OCI-LY7 (cell line): ENCODE measurements at regions not wholly inside any gene's neighbourhood (a gene's known extent, or its start where the extent isn't known, plus 50 kb on each side); places are given as distances from the start of the nearest gene placed in this dataset.

ENCODE experiments used
- BruUV-seq: library from RNA; stranded (reverse); fragments of 400-500 nt; replicated peaks from 2 replicates; lab custom pipeline; 2021; lab: Mats Ljungman, UMichigan
- CTCF ChIA-PET: fragments of 300-600 bp; sonication (Branson Sonifier 250); formaldehyde crosslinking; loops from one replicate; lab custom pipeline; 2022; ENCODE audit warnings: antibody characterized with exemption; ENCODE audit not compliant: unreplicated experiment; lab: Charles Lee
- POLR2A ChIA-PET: fragments of 300-600 bp; sonication (Branson Sonifier 250); formaldehyde crosslinking; loops from one replicate; lab custom pipeline; 2022; ENCODE audit warnings: antibody characterized with exemption; lab: Charles Lee
- DNase-seq: peaks from one replicate; pipeline ENCODE4 v3.0.0-alpha.2; 2015; ENCODE audit warnings: low spot score
- H2AFZ ChIP-seq: fragments of 200-600 bp; sonication (generic), shearing (Covaris generic); 2 replicates; pipeline ENCODE4 v1.6.1; 2014; ENCODE audit warnings: mild to moderate bottlenecking, antibody characterized with exemption, low read length, moderate library complexity
- H3K27ac ChIP-seq: fragments of 200-600 bp; sonication (generic); 2 replicates; pipeline ENCODE4 v1.5.1; 2014; ENCODE audit warnings: mixed run types, low read depth, mild to moderate bottlenecking, moderate library complexity, low read length, inconsistent platforms; ENCODE audit not compliant: poor library complexity, severe bottlenecking
- H3K36me3 ChIP-seq: fragments of 200-600 bp; sonication (generic); 2 replicates; pipeline ENCODE4 v1.6.1; 2014; ENCODE audit warnings: mild to moderate bottlenecking, antibody characterized with exemption, low read length, moderate library complexity, mixed read lengths; ENCODE audit not compliant: insufficient read depth
- H3K4me1 ChIP-seq: fragments of 200-600 bp; sonication (generic); 2 replicates; pipeline ENCODE4 v1.5.1; 2014; ENCODE audit warnings: mild to moderate bottlenecking, low read length; ENCODE audit not compliant: insufficient read depth, poor library complexity, severe bottlenecking
- H3K4me2 ChIP-seq: fragments of 200-600 bp; sonication (generic); 2 replicates; pipeline ENCODE4 v1.6.1; 2014; ENCODE audit warnings: mild to moderate bottlenecking, low read length
- H3K4me3 ChIP-seq: fragments of 200-600 bp; sonication (generic); 2 replicates; pipeline ENCODE4 v1.5.1; 2014; ENCODE audit warnings: mild to moderate bottlenecking, low read depth, low read length; ENCODE audit not compliant: poor library complexity, severe bottlenecking
- H3K79me2 ChIP-seq: fragments of 200-600 bp; sonication (generic); 2 replicates; pipeline ENCODE4 v1.6.1; 2016; ENCODE audit warnings: low read depth, mild to moderate bottlenecking, low read length, moderate library complexity, mixed read lengths; ENCODE audit not compliant: insufficient read depth
- H3K9me2 ChIP-seq: fragments of 200-600 bp; sonication (generic); 2 replicates; pipeline ENCODE4 v1.6.1; 2016; ENCODE audit warnings: mild to moderate bottlenecking, low read length, mixed read lengths; ENCODE audit not compliant: insufficient read depth
- H3K9me3 ChIP-seq: fragments of 200-600 bp; sonication (generic); 2 replicates; pipeline ENCODE4 v1.6.1; 2014; ENCODE audit warnings: mild to moderate bottlenecking, mixed run types, low read length, mixed read lengths
- H4K20me1 ChIP-seq: fragments of 200-600 bp; sonication (generic); 2 replicates; pipeline ENCODE4 v1.6.1; 2014; ENCODE audit warnings: mild to moderate bottlenecking, antibody characterized with exemption, low read length, moderate library complexity, mixed read lengths; ENCODE audit not compliant: insufficient read depth
- EZH2phosphoT487 ChIP-seq: fragments of 200-600 bp; sonication (generic); IDR thresholded peaks from 2 replicates; pipeline ENCODE4 v1.6.1; 2018; ENCODE audit warnings: low read depth, borderline replicate concordance, mild to moderate bottlenecking, mixed run types, antibody characterized with exemption, low read length, moderate library complexity, mixed read lengths
- intact Hi-C: fragments of 100-400 bp; cut with micrococcal nuclease; formaldehyde crosslinking; loops from one replicate; pipeline ENCODE4 v1.10.0; 2022; ENCODE audit not compliant: unreplicated experiment
- TF ChIP-seq, protein P1 (sequence below): fragments of 200-600 bp; sonication (generic); conservative IDR thresholded peaks from 2 replicates; pipeline ENCODE4 v1.5.1; 2014; ENCODE audit warnings: mild to moderate bottlenecking, antibody characterized with exemption, low read length, moderate library complexity, mixed read lengths

DNA sequence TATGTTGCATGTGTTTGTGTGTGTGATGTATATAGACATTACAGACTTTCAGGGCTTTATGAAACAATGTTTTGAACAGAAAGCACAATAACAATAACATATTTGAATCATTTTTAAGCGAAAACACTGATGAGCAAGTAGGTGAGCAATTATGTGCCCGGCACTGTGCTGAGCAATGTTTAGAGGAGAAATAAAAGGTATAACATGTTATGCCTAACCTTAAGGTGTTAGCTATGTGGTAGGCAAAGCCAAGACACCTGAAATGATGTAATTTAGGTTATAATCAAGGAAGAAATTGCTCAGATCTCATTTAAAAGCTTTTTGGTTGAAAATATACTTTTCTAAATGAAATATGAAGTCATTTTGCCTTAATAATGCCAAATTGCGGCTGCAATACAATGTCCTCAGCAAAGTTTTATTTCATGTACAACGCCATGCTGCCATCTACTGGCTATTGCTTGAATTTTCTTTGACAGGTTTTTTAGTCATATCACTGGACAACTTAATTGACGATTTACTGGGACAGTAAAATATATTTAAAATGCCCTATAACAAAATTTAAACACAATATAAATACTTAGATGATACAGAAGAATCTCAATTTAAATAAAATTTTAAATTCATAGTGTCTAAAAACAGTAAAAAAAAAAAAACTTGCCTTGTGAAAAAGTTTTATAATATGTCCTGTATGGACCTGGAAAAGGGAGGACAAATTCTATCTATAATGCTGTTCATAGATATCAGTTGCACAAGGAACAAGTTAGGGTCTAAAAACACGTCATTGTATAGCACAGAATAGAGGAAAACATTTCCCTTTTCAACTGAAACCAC is 131.1 kb upstream of the CDK1 start:
- peak; percentile 63 for DNase-seq
- no peak overlapping the region for H3K27ac ChIP-seq
- no peak overlapping the region for H2AFZ ChIP-seq
- H3K4me1 ChIP-seq = peaks cover under 1% of the 10 kb centered on the region
- H3K79me2 ChIP-seq = no peaks in the 10 kb centered on the region
- TF ChIP-seq, protein P1, sequence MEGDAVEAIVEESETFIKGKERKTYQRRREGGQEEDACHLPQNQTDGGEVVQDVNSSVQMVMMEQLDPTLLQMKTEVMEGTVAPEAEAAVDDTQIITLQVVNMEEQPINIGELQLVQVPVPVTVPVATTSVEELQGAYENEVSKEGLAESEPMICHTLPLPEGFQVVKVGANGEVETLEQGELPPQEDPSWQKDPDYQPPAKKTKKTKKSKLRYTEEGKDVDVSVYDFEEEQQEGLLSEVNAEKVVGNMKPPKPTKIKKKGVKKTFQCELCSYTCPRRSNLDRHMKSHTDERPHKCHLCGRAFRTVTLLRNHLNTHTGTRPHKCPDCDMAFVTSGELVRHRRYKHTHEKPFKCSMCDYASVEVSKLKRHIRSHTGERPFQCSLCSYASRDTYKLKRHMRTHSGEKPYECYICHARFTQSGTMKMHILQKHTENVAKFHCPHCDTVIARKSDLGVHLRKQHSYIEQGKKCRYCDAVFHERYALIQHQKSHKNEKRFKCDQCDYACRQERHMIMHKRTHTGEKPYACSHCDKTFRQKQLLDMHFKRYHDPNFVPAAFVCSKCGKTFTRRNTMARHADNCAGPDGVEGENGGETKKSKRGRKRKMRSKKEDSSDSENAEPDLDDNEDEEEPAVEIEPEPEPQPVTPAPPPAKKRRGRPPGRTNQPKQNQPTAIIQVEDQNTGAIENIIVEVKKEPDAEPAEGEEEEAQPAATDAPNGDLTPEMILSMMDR = peak; percentile 93
- no peak for TF ChIP-seq EZH2phosphoT487
- no peak overlapping the region for H3K4me3 ChIP-seq
- H4K20me1 ChIP-seq = no peaks in the 10 kb centered on the region
- H3K9me2 ChIP-seq = no peaks in the 10 kb centered on the region
- ChIA-PET CTCF (no interaction called here), POLR2A (interaction anchor here (1.4 to 2.6 kb wide), 2 partner anchors 11 to 409 kb away, joined by 7 to 9 read pairs; no protein-coding TSS in a partner anchor)
- BruUV-seq = no TSS peak
- no peak overlapping the region for H3K4me2 ChIP-seq
- intact Hi-C loops = loop anchor here (1.0 to 5.0 kb wide), 3 partner anchors 409 to 1020 kb away; no protein-coding TSS in a partner anchor
- no peaks in the 10 kb centered on the region for H3K9me3 ChIP-seq
- H3K36me3 ChIP-seq = no peaks in the 10 kb centered on the region

- no peaks in the 10 kb centered on the region for H3K4me1 ChIP-seq
- CTCF ChIA-PET = interaction anchor here (1.0 kb wide), 1 partner anchor 15 kb away, joined by 3 read pairs; no protein-coding TSS in a partner anchor
- H3K9me3 ChIP-seq = no peaks in the 10 kb centered on the region
- H3K4me2 ChIP-seq = no peak overlapping the region
- intact Hi-C loops = loop anchor here (1.0 to 5.0 kb wide), 3 partner anchors 202 to 1019 kb away; no protein-coding TSS in a partner anchor
- no peak overlapping the region for H3K27ac ChIP-seq
- POLR2A ChIA-PET = interaction anchor here (0.7 to 2.6 kb wide), 3 partner anchors 10 to 408 kb away, joined by 3 to 9 read pairs (median 7); no protein-coding TSS in a partner anchor
- no TSS peak for BruUV-seq
- no peaks in the 10 kb centered on the region for H3K36me3 ChIP-seq
- H2AFZ ChIP-seq = no peak overlapping the region
- H4K20me1 ChIP-seq = no peaks in the 10 kb centered on the region
- DNase-seq = no peak
- no peak overlapping the region for H3K4me3 ChIP-seq
- no peaks in the 10 kb centered on the region for H3K9me2 ChIP-seq
- no peaks in the 10 kb centered on the region for H3K79me2 ChIP-seq
- no peak for TF ChIP-seq EZH2phosphoT487
- TF ChIP-seq, protein P1 = no peak
These were observed 132.3 kb upstream of the CDK1 start for GRCh38 chr10:60645980-60646379.
